ENCODE measurements at regions not wholly inside any gene's neighbourhood (a gene's known extent, or its start where the extent isn't known, plus 50 kb on each side); places are given as distances from the start of the nearest gene placed in this dataset.

DNA sequence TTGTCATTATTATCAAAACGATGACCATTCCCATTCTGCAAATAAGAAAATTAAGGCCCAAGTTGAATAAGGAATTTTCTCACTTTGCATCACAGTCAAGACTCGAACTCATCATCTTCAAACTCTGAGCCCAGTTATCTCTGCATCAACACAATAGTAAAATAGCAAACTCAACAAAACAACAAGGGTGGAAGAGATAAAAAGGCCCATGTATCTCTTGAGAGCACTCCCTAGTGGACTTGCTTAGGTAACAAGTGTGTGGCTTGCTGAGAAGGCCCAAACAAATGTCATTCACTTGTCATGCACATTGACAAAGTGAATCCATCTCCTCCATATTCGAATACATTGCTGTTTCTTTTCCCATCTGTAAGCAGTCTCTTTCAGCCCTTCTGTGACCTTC lies 412.0 kb upstream of the MAF start:
- no peak overlapping the region for H3K4ac ChIP-seq (ENCODE audit: low read depth, low read length)
- no peak overlapping the region for H2BK5ac ChIP-seq (ENCODE audit: insufficient read length, low read length)
- H3K56ac ChIP-seq (ENCODE audit: insufficient read length, low read depth, low read length): no peak overlapping the region
- no peaks in the 10 kb centered on the region for H4K20me1 ChIP-seq (ENCODE audit: control insufficient read depth, insufficient read depth, insufficient read length)
- no peak for DNase-seq
- no peak overlapping the region for H4K5ac ChIP-seq (ENCODE audit: insufficient read length, low read depth, low read length)
- H3K79me2 ChIP-seq (ENCODE audit: insufficient read depth, low read length): no peaks in the 10 kb centered on the region
- H2AFZ ChIP-seq (ENCODE audit: low read length): no peak overlapping the region
- no peak; the same call in 2 of the 3 replicates for TF ChIP-seq CTCF (conservative IDR thresholded peaks at IDR 0.05)
- no peaks in the 10 kb centered on the region for H3K79me1 ChIP-seq (ENCODE audit: insufficient read depth, low read depth, low read length, poor library complexity, severe bottlenecking)
- H3K4me1 ChIP-seq (ENCODE audit: insufficient read depth, low read length): no peaks in the 10 kb centered on the region
- no peaks in the 10 kb centered on the region for H3K27me3 ChIP-seq (ENCODE audit: insufficient read depth, low read length)
- H4K8ac ChIP-seq (replicated peaks; ENCODE audit: insufficient read length, low read depth, low read length): no peak overlapping the region
- no peak overlapping the region for H3K27ac ChIP-seq (ENCODE audit: insufficient read length, low read depth, low read length)
- H2BK12ac ChIP-seq (ENCODE audit: insufficient read length, low read depth, low read length): no peak overlapping the region
- Mint-ChIP-seq H3K27me3 (ENCODE audit: low read depth) (0 out of 2 replicates have a peak, but pooled peaks cover 4% of the 10 kb centered on the region), H3K4me1 (0 out of 4 replicates have a peak, but pooled peaks cover 0 to 2% of the 10 kb centered on the region in 2 experiments), H3K9me3 (no peaks in the 10 kb centered on the region), H3K27ac (no peak overlapping the region), H3K36me3 (ENCODE audit: insufficient read depth in 1 of 3, low read depth in 3 of 3) (no peaks in the 10 kb centered on the region), H3K4me3 (no peak overlapping the region)
- no peak overlapping the region for H3K23ac ChIP-seq (ENCODE audit: insufficient read length, low read depth, low read length)
- no peak overlapping the region for H3T11ph ChIP-seq (ENCODE audit: low read length)
- no peak overlapping the region for H2AK5ac ChIP-seq (ENCODE audit: insufficient read length, low read length)
- no peak overlapping the region for H2BK20ac ChIP-seq (ENCODE audit: low read depth, low read length, poor library complexity, severe bottlenecking)
- WGBS (ENCODE audit: extremely low coverage, insufficient read length, low lambda C conversion rate): no CpG with 5 or more reads among the region's 3 CpGs
- H3K14ac ChIP-seq (ENCODE audit: insufficient read depth, low read length): no peak overlapping the region
- no peak overlapping the region for H3K18ac ChIP-seq (ENCODE audit: insufficient read length, low read depth, low read length)
- no peak overlapping the region for H3K4me2 ChIP-seq (ENCODE audit: insufficient read depth, insufficient read length, low read length)
- H3K9me3 ChIP-seq (ENCODE audit: control insufficient read depth, low read depth, low read length): no peaks in the 10 kb centered on the region
- no peak overlapping the region for H2BK15ac ChIP-seq (ENCODE audit: low read depth, low read length)
- no peak overlapping the region for H4K91ac ChIP-seq (ENCODE audit: insufficient read length, low read depth, low read length)
- H2BK120ac ChIP-seq (ENCODE audit: low read depth, low read length, poor library complexity, severe bottlenecking): no peak overlapping the region
- H3K9ac ChIP-seq (ENCODE audit: extremely low read depth, insufficient read length, low read length): no peak overlapping the region
- H3K23me2 ChIP-seq (ENCODE audit: insufficient read length, low read depth, low read length, poor library complexity, severe bottlenecking): no peaks in the 10 kb centered on the region

Measured in H9 (cell line).